Body of pancreas (tissue), 4 donors: ENCODE measurements at regions not wholly inside any gene's neighbourhood (a gene's known extent, or its start where the extent isn't known, plus 50 kb on each side); places are given as distances from the start of the nearest gene placed in this dataset.

Experiments used
- ATAC-seq: fragments of 150-250 bp; one replicate; pipeline ENCODE4 v1.9.1; 2016
- DNase-seq, 4 donors: peaks; one replicate each; pipeline ENCODE4 v3.0.0-alpha.2; 2019
- H3K27ac ChIP-seq, 4 donors: fragments of 200-600 bp; sonication (generic); 1 replicate in 3 of 4; 2 replicates in 1 of 4; pipeline versions ENCODE4 v1.5.1 to v1.6.1; 2016 to 2019; ENCODE audit warnings: mild to moderate bottlenecking in 1 of 4, mixed read lengths in 1 of 4, moderate library complexity in 1 of 4
- H3K27me3 ChIP-seq, 2 donors: fragments of 200-600 bp; sonication (generic); one replicate each; pipeline ENCODE4 v1.6.0; 2016; ENCODE audit warnings: mild to moderate bottlenecking in 1 of 2
- H3K36me3 ChIP-seq, 2 donors: fragments of 200-600 bp; sonication (generic); replicated peaks in 1 of 2; 2 replicates each; pipeline ENCODE4 v1.5.1; 2016; ENCODE audit warnings: low read depth in 2 of 2; ENCODE audit not compliant: insufficient read depth in 1 of 2
- H3K4me1 ChIP-seq: fragments of 200-600 bp; sonication (generic); one replicate; pipeline ENCODE4 v1.6.0; 2016
- H3K4me3 ChIP-seq, 2 donors: fragments of 200-600 bp; sonication (generic); 1 replicate in 1 of 2; 2 replicates in 1 of 2; pipeline ENCODE4 v1.5.1; 2016 to 2019
- H3K9me3 ChIP-seq, 3 donors: fragments of 200-600 bp; sonication (generic); 1 replicate in 2 of 3; 2 replicates in 1 of 3; pipeline ENCODE4 v1.5.1; 2016
- POLR2A ChIP-seq, 3 donors: fragments of 450-650 bp; IDR thresholded peaks; one replicate each; pipeline ENCODE4 v1.6.1; 2016; ENCODE audit warnings: antibody characterized with exemption in 3 of 3, mild to moderate bottlenecking in 2 of 3
- WGBS, 2 donors: methylation state at CpG; one replicate each; pipeline ENCODE4 v1.1.5; 2017; 5-methylcytosine and 5-hydroxymethylcytosine counted together
- intact Hi-C: fragments of 100-400 bp; cut with DNase I; formaldehyde crosslinking; loops from one replicate; pipeline ENCODE4 v1.15.1; 2023
- TF ChIP-seq, protein P1 (sequence below), 7 experiments: fragments of 450-650 bp in 4 of 7; fragments of 200-600 bp in 3 of 7; sonication (generic) in 3 of 7; IDR thresholded peaks; one replicate each; pipeline ENCODE4 v1.5.1; 2016 to 2019; ENCODE audit warnings: antibody characterized with exemption in 7 of 7

DNA sequence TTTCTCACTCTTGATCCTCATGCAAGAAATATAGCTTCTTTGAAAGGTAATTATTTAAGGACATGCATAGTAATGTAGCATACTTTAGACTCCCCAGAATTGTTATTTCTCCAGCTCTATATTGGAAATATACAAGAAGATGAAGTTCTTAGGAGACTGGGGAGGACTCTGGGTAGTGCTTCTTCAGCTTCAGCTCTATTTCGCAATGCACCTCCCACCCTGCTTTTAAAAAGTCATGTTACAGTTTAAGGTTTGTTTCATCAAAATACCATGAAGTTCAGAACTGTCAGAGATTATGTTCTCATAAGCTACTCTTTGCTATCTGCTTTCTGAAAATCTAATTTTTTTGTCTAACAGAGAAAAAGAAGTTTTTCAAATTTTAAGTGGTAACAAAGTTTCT lies 586.2 kb upstream of the ADGRL4 start:
- ATAC-seq, result no peak
- WGBS, 2 donors, result 84 to 87% methylated on average over 1 of the region's 1 CpG
- intact Hi-C loops, result no loop called here

DNA sequence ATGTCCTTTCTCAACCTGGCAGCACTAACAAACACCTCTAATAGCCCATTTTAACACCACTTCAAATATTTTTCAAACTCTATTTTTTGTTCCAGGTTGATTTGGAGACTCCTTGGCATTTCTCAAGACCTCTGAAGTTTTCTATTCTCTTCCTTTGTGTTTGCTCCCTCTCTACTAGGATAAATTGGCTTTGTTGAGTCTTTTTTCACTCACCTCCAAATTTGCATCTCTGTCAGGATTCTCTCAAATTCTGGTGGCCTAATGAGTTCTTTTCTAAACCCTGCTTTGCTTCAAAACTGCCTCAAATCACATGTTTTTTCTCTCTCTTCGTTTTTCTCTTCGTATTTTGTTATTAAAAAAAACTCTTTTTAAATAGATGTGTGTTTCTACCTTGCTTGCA lies 582.2 kb upstream of the ADGRL4 start:
- WGBS, 2 donors, result 63 to 77% methylated on average over 2 of the region's 2 CpGs
- Histone ChIP-seq H3K9me3 (no peaks in the 10 kb centered on the region), H3K27me3 (no peaks in the 10 kb centered on the region), H3K27ac (no peak overlapping the region), H3K4me1 (no peaks in the 10 kb centered on the region), H3K4me3 (no peak overlapping the region), H3K36me3 (no peaks in the 10 kb centered on the region)
- no peak for DNase-seq
- ATAC-seq, result no peak
- TF ChIP-seq, protein P1, sequence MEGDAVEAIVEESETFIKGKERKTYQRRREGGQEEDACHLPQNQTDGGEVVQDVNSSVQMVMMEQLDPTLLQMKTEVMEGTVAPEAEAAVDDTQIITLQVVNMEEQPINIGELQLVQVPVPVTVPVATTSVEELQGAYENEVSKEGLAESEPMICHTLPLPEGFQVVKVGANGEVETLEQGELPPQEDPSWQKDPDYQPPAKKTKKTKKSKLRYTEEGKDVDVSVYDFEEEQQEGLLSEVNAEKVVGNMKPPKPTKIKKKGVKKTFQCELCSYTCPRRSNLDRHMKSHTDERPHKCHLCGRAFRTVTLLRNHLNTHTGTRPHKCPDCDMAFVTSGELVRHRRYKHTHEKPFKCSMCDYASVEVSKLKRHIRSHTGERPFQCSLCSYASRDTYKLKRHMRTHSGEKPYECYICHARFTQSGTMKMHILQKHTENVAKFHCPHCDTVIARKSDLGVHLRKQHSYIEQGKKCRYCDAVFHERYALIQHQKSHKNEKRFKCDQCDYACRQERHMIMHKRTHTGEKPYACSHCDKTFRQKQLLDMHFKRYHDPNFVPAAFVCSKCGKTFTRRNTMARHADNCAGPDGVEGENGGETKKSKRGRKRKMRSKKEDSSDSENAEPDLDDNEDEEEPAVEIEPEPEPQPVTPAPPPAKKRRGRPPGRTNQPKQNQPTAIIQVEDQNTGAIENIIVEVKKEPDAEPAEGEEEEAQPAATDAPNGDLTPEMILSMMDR (IDR thresholded peaks at IDR 0.05), result no peak
- no peak for TF ChIP-seq POLR2A (IDR thresholded peaks at IDR 0.05)
- intact Hi-C loops, result no loop called here

More for the DNA sequence above, 586.2 kb upstream of the ADGRL4 start:
- no peaks in the 10 kb centered on the region for H3K4me1 ChIP-seq
- no peak overlapping the region for H3K27ac ChIP-seq
- H3K27me3 ChIP-seq, result no peaks in the 10 kb centered on the region
- H3K36me3 ChIP-seq, result no peaks in the 10 kb centered on the region
- DNase-seq, result no peak
- no peak overlapping the region for H3K4me3 ChIP-seq
- TF ChIP-seq POLR2A (IDR thresholded peaks at IDR 0.05), result no peak
- TF ChIP-seq, protein P1 (IDR thresholded peaks at IDR 0.05), result no peak
- no peaks in the 10 kb centered on the region for H3K9me3 ChIP-seq

DNA sequence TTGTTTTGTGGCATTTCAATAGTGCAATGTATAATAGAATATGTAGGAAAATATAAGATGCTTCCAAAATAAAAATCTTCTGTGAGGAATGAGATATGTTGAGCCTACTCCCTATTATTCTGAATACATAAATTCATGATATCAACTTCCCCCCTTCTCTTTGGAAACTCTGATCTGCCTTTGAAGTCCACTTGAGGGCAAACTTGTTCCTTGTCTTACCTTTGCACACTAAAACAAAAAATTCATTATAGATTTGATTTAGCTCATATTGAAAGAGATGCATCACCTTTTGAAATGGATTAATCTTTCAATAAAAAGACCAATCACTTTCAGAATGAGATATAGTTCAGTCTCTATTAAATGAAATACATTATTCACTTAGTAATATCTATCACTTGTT lies 580.7 kb upstream of the ADGRL4 start:
- Histone ChIP-seq H3K9me3 (no peaks in the 10 kb centered on the region), H3K4me1 (no peaks in the 10 kb centered on the region), H3K27me3 (no peaks in the 10 kb centered on the region), H3K4me3 (no peak overlapping the region), H3K27ac (no peak overlapping the region), H3K36me3 (no peaks in the 10 kb centered on the region)
- ATAC-seq (no peak), DNase-seq (no peak)
- intact Hi-C loops, result no loop called here
- TF ChIP-seq, protein P1 (IDR thresholded peaks at IDR 0.05), result no peak
- no peak for TF ChIP-seq POLR2A (IDR thresholded peaks at IDR 0.05)

GRCh38 chr1:79585801-79586200 lies 579.3 kb upstream of the ADGRL4 start:
- no peaks in the 10 kb centered on the region for H3K9me3 ChIP-seq
- DNase-seq (no peak), ATAC-seq (no peak)
- no peaks in the 10 kb centered on the region for H3K36me3 ChIP-seq
- TF ChIP-seq POLR2A (IDR thresholded peaks at IDR 0.05), result no peak
- TF ChIP-seq, protein P1 (IDR thresholded peaks at IDR 0.05), result no peak
- no peaks in the 10 kb centered on the region for H3K27me3 ChIP-seq
- intact Hi-C loops, result no loop called here
- WGBS, 2 donors, result 92 to 94% methylated on average over 3 of the region's 3 CpGs
- H3K27ac ChIP-seq, result no peak overlapping the region
- no peaks in the 10 kb centered on the region for H3K4me1 ChIP-seq
- no peak overlapping the region for H3K4me3 ChIP-seq

DNA sequence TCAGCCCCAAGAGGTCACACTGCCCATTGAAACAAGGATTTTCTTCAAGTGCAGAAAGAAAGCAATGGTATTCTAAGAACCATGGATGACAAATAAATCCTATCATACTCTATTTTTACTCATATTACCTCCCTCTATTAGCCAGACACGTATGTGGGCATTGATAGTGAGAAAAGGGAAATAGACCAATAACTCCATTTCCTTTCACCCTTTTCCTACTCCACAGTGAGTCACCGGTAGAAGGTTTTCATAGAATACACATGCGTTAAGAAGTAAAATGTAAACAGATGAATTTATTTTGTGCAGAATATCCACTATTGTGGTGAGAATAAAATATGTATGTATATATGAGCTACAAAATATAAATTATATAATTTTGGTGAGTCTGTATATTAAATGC lies 568.9 kb upstream of the ADGRL4 start:
- no peaks in the 10 kb centered on the region for H3K9me3 ChIP-seq
- H3K4me1 ChIP-seq, result no peaks in the 10 kb centered on the region
- intact Hi-C loops, result no loop called here
- TF ChIP-seq, protein P1 (IDR thresholded peaks at IDR 0.05), result no peak
- no peak for TF ChIP-seq POLR2A (IDR thresholded peaks at IDR 0.05)
- no peak for DNase-seq
- 51 to 56% methylated on average over 3 of the region's 3 CpGs for WGBS, 2 donors
- ATAC-seq, result no peak
- no peak overlapping the region for H3K27ac ChIP-seq
- no peaks in the 10 kb centered on the region for H3K27me3 ChIP-seq
- no peaks in the 10 kb centered on the region for H3K36me3 ChIP-seq
- no peak overlapping the region for H3K4me3 ChIP-seq
